GM18868 (cell line): ENCODE measurements at regions not wholly inside any gene's neighbourhood (a gene's known extent, or its start where the extent isn't known, plus 50 kb on each side); places are given as distances from the start of the nearest gene placed in this dataset.
"Not testable (repeated sequence)": the region's sequence is repeated elsewhere in the genome, so short reads cannot be mapped to it uniquely, and the experiment has no call there.

ENCODE experiments used
- ATAC-seq: cut with Tn5 transposase; IDR thresholded peaks from one replicate; pipeline ENCODE4 v1.9.1; 2021; ENCODE audit warnings: mild to moderate bottlenecking, moderate library complexity; ENCODE audit not compliant: unreplicated experiment

DNA sequence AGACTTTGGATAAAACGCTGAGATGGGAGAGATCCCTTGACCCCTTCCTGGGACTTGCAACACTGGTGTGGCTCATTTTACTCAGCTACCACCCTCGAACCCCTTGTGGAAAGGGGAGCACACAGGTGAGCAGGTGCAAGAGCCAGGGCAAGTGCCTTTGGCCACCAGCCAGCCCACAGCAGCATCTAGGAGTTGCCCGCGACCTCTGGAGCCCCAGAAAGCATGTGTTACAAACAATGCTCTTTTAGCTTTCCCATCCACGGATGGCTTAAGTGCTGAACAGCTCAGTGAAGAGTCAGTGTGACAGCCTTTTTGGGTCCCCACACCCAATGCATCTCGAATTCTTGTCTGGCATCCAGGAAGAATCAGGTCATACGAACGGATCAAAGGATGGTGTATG lies 197.8 kb downstream of the MEMO1 start:
- no peak for ATAC-seq

DNA sequence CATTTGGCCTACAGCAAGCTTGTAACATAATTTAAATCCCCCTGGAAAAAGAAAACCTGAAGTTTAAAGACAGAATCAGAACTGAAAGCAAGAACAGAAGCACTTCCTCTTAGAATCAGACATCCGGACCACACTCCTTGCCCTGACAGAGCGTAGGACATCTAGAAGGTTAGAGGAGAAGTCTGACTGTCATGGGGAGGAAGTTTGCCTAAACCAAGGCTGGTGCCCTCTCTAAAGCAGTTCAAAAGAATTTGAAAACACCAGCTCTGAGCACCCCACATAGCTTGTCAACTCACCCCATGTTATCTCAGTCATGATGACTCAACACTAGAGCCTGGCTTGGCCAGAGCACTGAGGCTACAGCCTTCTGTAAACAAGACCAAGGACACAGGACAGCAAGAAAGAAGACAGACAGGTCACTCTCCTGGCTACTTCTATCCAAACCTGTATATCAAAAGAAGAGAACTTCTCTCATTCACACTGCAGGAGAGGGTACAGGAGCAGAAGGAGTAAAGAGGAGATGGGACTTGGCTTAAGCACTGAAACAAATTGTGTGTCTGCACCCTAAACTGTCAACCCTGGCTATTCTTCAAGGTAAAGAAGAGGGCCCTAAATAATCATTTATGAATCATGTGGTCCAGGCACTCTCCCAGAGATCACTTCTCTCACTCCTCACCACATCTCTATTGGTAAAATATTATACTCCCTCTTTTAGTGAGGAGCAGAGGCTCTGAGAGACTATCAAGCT lies 198.6 kb downstream of the MEMO1 start:
- ATAC-seq: peak; percentile 99

DNA sequence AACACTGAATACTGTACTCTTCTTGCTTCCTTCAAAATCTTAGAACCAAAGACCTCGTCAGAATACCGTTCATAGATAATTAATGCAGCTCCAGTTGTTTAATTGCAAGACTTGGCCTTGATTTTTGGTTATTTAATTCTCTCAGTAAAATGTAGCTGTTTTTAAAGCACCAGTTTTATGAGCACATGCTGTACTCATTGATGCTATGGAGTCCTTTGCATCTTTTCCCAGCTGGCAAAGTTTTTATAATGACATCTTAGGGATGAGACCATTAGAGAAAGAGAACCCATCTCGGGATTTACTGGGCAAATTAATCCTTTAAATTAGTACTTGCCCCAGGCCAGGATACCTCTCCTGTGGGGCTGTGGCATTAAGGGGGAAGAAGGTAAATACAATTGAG lies 199.3 kb downstream of the MEMO1 start:
- no peak for ATAC-seq

- no peak for ATAC-seq
These were observed 200.4 kb downstream of the MEMO1 start for GRCh38 chr2:31810200-31810917.

- no peak for ATAC-seq
These were observed 205.1 kb downstream of the MEMO1 start for GRCh38 chr2:31805688-31806087.

DNA sequence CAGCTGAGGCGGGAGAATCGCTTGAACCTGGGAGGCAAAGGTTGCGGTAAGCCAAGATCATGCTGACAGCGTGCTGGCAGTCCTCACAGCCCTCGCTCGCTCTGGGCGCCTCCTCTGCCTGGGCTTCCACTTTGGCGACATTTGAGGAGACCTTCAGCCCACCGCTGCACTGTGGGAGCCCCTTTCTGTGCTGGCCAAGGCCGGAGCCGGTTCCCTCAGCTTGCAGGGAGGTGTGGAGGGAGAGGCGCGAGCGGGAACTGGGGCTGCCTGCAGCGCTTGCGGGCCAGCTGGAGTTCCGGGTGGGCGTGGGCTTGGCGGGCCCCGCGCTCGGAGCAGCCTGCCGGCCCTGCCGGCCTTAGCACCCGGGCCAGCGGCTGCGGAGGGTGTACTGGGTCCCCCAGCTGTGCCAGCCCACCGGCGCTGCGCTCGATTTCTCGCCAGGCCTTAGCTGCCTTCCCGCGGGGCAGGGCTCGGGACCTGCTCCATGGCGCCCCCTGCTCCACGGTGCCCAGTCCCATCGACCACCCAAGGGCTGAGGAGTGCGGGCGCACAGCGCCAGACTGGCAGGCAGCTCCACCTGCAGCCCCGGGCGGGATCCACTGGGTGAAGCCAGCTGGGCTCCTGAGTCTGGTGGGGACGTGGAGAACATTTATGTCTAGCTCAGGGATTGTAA lies 207.2 kb downstream of the MEMO1 start:
- not testable (repeated sequence) for ATAC-seq

- no peak for ATAC-seq
These were observed 208.1 kb downstream of the MEMO1 start for GRCh38 chr2:31802711-31803110.

- ATAC-seq: not testable (repeated sequence)
These were observed 211.5 kb downstream of the MEMO1 start for GRCh38 chr2:31799282-31799681.

DNA sequence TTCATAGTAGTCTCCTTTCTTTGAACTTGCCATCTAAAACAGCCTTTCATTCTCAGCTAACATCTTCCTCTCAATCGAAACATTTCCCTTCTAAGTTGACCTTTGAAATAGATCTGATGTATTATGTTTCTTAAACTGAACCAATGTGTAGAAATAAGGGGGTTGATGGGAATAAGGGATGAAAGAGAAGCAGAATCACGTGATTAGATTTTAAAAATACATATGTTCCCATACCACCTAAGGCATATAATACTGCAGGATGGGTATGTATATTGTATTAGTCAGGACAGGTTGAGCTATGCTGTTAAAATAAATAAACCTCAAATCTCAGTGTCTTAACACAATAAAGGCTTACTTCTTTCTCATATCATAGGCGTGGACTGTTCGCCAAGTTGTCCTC lies 207.5 kb upstream of the SRD5A2 start:
- no peak for ATAC-seq

GRCh38 chr2:31785876-31786275 lies 205.1 kb upstream of the SRD5A2 start:
- no peak for ATAC-seq

- ATAC-seq: no peak
These were observed 204.1 kb upstream of the SRD5A2 start for GRCh38 chr2:31784868-31785267.

DNA sequence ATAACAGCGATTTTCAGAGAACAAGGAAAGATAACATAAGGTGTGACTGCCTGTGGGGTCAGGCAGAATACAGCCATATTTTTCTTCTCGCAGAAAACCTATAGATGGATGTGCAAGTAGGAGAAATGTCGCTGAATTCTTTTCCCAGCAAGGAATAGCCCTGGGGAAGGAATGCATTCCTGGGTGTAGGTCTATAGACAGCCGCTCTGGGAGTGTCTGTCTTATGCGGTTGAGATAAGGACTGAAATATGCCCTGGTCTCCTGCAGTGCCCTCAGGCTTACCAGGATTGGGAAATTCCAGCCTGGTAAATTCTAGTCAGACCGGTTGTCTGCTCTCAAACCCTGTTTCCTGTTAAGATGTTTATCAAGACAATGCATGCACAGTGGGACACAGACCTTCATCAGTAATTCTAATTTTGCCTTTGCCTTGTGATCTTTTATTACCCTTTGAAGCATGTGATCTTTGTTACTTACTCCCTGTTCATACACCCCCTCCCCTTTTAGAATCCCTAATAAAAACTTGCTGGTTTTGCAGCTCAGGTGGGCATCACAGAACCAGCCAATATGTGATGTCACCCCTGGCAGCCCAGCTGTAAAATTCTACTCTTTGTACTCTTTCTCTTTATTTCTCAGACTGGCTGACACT lies 202.8 kb upstream of the SRD5A2 start:
- not testable (repeated sequence) for ATAC-seq

- no peak for ATAC-seq
These were observed 197.4 kb upstream of the SRD5A2 start for GRCh38 chr2:31778153-31778552.

GRCh38 chr2:31770741-31771140 lies 190.0 kb upstream of the SRD5A2 start:
- no peak for ATAC-seq

- ATAC-seq: no peak
These were observed 184.6 kb upstream of the SRD5A2 start for GRCh38 chr2:31765078-31765945.

DNA sequence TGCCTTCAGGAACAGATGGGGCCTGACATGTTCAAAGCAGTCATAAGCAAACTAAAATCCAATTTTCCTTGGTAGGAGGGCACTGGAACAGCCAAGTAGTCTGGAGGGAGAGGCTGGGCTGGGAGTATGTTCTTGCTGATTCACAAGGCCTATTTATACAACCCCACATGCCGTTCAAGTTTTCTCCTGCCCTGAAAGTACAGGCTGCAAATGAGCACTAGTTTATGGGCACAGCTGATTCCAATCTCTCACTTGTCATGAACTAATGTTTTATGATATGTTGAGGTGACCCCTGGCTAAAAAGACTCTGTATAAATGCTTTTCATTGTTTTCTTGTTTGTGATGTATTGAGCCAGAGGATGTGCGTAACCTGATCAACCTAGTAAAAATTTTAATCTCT lies 183.4 kb upstream of the SRD5A2 start:
- no peak for ATAC-seq

GRCh38 chr2:31762085-31762484 lies 181.3 kb upstream of the SRD5A2 start:
- no peak for ATAC-seq

DNA sequence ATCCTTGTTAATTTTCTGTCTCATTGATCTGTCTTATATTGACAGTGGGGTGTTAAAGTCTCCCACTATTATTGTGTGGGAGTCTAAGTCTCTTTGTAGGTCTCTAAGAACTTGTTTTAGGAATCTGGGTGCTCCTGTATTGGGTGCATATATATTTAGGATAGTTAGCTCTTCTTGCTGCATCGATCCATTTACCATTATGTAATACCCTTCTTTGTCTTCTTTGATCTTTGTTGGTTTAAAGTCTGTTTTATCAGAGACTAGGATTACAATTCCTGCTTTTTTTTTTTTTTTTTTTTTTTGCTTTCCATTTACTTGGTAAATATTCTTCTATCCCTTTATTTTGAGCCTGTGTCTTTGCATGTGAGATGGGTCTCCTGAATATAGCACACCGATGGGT lies 176.6 kb upstream of the SRD5A2 start:
- ATAC-seq: not testable (repeated sequence)

DNA sequence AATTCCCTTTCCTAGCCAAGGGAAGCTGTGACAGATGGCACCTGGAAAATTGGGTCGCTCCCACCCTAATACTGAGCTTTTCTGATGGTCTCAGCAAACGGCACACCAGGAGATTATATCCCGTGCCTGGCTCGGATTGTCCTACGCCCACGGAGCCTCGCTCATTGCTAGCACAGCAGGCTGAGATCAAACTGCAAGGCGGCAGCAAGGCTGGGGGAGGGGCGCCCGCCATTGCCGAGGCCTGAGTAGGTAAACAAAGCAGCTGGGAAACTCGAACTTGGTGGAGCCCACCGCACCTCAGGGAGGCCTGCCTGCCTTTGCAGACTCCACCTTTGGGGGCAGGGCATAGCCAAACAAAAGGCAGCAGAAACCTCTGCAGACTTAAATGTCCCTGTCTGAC lies 168.0 kb upstream of the SRD5A2 start:
- not testable (repeated sequence) for ATAC-seq

GRCh38 chr2:31748041-31748440 lies 167.3 kb upstream of the SRD5A2 start:
- no peak for ATAC-seq
